KMS-11 (cell line): ENCODE measurements at regions not wholly inside any gene's neighbourhood (a gene's known extent, or its start where the extent isn't known, plus 50 kb on each side); places are given as distances from the start of the nearest gene placed in this dataset.

Source experiments
- H2AFZ ChIP-seq: fragments of 200-600 bp; sonication (generic); 2 replicates; pipeline ENCODE4 v1.6.1; 2016; ENCODE audit warnings: antibody characterized with exemption, mixed run types, low read depth
- H3K27ac ChIP-seq: fragments of 200-600 bp; sonication (generic); 2 replicates; pipeline ENCODE4 v1.6.1; 2016; ENCODE audit warnings: mild to moderate bottlenecking, mixed run types
- H3K27me3 ChIP-seq: fragments of 200-600 bp; sonication (generic); 2 replicates; pipeline ENCODE4 v1.6.1; 2017; ENCODE audit warnings: mild to moderate bottlenecking, low read depth, mixed run types, moderate library complexity; ENCODE audit not compliant: insufficient read depth
- H3K36me3 ChIP-seq: fragments of 200-600 bp; sonication (generic); 2 replicates; pipeline ENCODE4 v1.6.1; 2017; ENCODE audit warnings: mild to moderate bottlenecking, mixed run types; ENCODE audit not compliant: insufficient read depth
- H3K4me1 ChIP-seq: fragments of 200-600 bp; sonication (generic); 2 replicates; pipeline ENCODE4 v1.6.1; 2016; ENCODE audit warnings: mild to moderate bottlenecking, low read depth, mixed run types; ENCODE audit not compliant: poor library complexity, severe bottlenecking
- H3K4me2 ChIP-seq: fragments of 200-600 bp; sonication (generic); 2 replicates; pipeline ENCODE4 v1.7.0; 2016; ENCODE audit warnings: mild to moderate bottlenecking, mixed run types
- H3K4me3 ChIP-seq: fragments of 200-600 bp; sonication (generic); IDR thresholded peaks from 2 replicates; pipeline ENCODE4 v1.6.1; 2017; ENCODE audit warnings: low read depth, low read length, mixed read lengths; ENCODE audit not compliant: insufficient read depth
- H3K79me2 ChIP-seq: fragments of 200-600 bp; sonication (generic); 2 replicates; pipeline ENCODE4 v1.6.1; 2016; ENCODE audit warnings: low read depth, mixed run types; ENCODE audit not compliant: insufficient read depth
- H3K9ac ChIP-seq: fragments of 200-600 bp; sonication (generic); 2 replicates; pipeline ENCODE4 v1.6.1; 2016; ENCODE audit warnings: mild to moderate bottlenecking, mixed run types
- H4K20me1 ChIP-seq: fragments of 200-600 bp; sonication (generic); 2 replicates; pipeline ENCODE4 v1.6.1; 2016; ENCODE audit warnings: mild to moderate bottlenecking, mixed run types; ENCODE audit not compliant: insufficient read depth
- CTCF ChIP-seq: fragments of 200-600 bp; sonication (generic); conservative IDR thresholded peaks from 2 replicates; pipeline ENCODE4 v1.6.1; 2017; ENCODE audit warnings: low read depth, mild to moderate bottlenecking, antibody characterized with exemption, low read length, moderate library complexity, mixed read lengths

GRCh38 chr2:15074751-15075700 lies 442.5 kb downstream of the LRATD1 start:
- H3K4me1 ChIP-seq, result no peaks in the 10 kb centered on the region

GRCh38 chr2:15076668-15077067 lies 444.2 kb downstream of the LRATD1 start:
- Histone ChIP-seq H3K27me3 (no peaks in the 10 kb centered on the region), H3K36me3 (no peaks in the 10 kb centered on the region), H3K9ac (no peak overlapping the region), H4K20me1 (no peaks in the 10 kb centered on the region), H3K4me3 (no peak overlapping the region), H2AFZ (no peak overlapping the region), H3K4me2 (no peak overlapping the region), H3K79me2 (no peaks in the 10 kb centered on the region), H3K27ac (no peak overlapping the region), H3K4me1 (no peaks in the 10 kb centered on the region)
- no peak for TF ChIP-seq CTCF

More at GRCh38 chr2:15074751-15075700, 442.5 kb downstream of the LRATD1 start:
- no peak overlapping the region for H3K27ac ChIP-seq
- no peak overlapping the region for H3K9ac ChIP-seq
- H3K79me2 ChIP-seq, result no peaks in the 10 kb centered on the region
- no peak overlapping the region for H3K4me2 ChIP-seq
- no peaks in the 10 kb centered on the region for H4K20me1 ChIP-seq
- H3K4me3 ChIP-seq, result no peak overlapping the region
- no peaks in the 10 kb centered on the region for H3K36me3 ChIP-seq
- no peak overlapping the region for H2AFZ ChIP-seq
- no peak for TF ChIP-seq CTCF
- H3K27me3 ChIP-seq, result no peaks in the 10 kb centered on the region

- no peak for TF ChIP-seq CTCF
- Histone ChIP-seq H3K4me1 (no peaks in the 10 kb centered on the region), H3K4me3 (no peak overlapping the region), H4K20me1 (no peaks in the 10 kb centered on the region), H3K27me3 (no peaks in the 10 kb centered on the region), H3K27ac (no peak overlapping the region), H3K9ac (no peak overlapping the region), H3K36me3 (no peaks in the 10 kb centered on the region), H2AFZ (no peak overlapping the region), H3K79me2 (no peaks in the 10 kb centered on the region), H3K4me2 (no peak overlapping the region)
These were observed 448.8 kb downstream of the LRATD1 start for GRCh38 chr2:15081356-15081755.

GRCh38 chr2:15082105-15083058 lies 449.9 kb downstream of the LRATD1 start:
- Histone ChIP-seq H3K79me2 (no peaks in the 10 kb centered on the region), H3K27ac (no peak overlapping the region), H4K20me1 (no peaks in the 10 kb centered on the region), H2AFZ (no peak overlapping the region), H3K27me3 (no peaks in the 10 kb centered on the region), H3K4me3 (no peak overlapping the region), H3K4me1 (no peaks in the 10 kb centered on the region), H3K36me3 (no peaks in the 10 kb centered on the region), H3K9ac (no peak overlapping the region), H3K4me2 (no peak overlapping the region)
- no peak for TF ChIP-seq CTCF
